EL (cell line): ENCODE measurements at regions not wholly inside any gene's neighbourhood (a gene's known extent, or its start where the extent isn't known, plus 50 kb on each side); places are given as distances from the start of the nearest gene placed in this dataset.
A peak's percentile ranks its signal among the peaks of the same experiment; 100 is the strongest.
"Not testable (repeated sequence)": the region's sequence is repeated elsewhere in the genome, so short reads cannot be mapped to it uniquely, and the experiment has no call there.

Source experiments
- DNase-seq: peaks from one replicate; pipeline ENCODE4 v3.0.0-alpha.2; 2016

DNA sequence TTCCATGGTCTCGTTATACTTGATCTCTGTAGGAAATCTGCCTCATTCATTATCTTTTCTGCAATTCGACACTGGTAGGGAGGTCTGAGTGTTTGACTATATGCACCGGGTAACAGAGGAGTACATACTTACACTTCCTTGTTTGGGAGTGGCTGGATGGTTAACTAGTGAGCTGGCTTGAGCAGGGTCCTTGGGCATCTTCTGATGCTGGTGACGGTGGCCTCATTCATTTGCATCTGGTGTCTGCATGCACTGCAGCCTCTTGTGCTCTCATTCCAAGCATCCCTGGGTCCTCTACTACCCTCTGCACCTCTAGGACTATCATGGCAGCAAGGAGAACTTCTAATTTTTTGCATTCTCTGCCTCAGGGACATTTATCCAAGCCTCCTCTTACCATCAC lies 100.0 kb upstream of the TCF4 start:
- no peak for DNase-seq

DNA sequence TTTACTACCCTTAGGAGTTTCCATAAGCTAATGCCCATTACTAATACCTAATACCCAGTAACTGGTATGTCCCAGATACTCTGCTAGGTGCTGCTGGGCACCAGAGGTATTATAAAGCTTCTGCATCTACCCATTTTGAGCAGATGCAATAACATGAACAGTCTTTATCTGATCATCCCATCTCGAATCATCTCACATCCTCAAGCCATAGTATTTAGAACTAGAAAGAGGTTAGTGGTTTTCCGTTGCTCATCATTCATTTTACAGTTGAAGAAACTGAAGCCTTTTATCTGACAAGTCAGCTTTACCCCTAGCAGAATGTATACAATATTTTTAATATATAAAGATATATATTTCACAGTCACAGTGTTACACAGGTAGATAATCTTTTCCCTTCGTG lies 99.1 kb upstream of the TCF4 start:
- DNase-seq, result no peak

DNA sequence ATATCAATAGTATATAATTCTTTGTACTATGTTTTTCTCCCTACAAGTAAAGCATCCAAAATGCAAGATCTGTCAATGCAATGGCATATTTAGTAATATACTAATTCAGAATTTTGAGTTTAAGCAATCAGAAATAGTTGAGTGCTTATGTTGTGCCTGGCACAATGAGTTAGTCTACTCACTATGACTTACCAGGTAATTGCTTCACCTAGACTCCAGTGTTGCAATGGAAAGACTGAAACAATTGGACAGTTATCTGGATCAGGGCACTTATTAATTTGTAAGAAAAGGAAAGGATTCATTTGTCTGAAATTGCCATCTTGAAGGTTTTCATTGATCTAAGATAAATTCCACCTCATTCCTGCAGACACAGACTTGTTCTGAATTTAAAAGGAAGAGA lies 97.6 kb upstream of the TCF4 start:
- no peak for DNase-seq

DNA sequence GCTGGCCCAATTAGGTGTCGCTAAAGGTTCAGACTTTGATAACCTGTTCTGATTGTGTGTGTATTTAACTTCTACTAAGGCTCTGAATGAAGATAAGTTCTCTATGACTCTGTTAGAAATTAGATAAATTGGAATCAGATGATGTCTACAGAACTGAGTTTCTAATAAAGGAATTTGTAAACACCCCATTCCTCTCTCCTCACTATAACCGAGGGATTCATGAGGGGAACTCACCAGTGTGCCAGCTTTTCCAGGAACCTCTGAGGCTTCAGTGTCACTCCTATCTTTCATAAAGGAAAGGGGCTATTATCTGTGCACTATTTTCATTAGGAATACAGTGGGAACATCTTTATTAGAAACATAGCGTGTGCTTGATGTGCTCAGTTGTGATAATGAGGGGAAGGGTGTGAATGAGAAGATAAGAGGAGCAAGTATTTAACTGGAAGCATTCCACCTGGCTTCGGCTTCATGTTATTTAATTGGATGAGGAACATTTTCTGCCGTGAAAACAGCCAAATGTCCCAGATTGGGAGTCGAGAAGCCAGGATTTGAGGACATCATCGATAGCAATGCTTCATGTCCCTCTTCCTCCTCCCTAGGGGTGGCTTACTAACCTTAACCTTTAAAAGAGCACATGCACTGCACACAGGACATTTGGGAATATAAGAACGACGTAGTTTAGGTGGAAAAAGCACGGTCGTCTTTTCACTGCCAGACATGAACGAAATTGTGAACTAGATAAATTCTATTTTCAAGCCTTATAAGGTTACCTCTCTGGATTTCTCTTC lies 84.8 kb upstream of the TCF4 start:
- no peak for DNase-seq

DNA sequence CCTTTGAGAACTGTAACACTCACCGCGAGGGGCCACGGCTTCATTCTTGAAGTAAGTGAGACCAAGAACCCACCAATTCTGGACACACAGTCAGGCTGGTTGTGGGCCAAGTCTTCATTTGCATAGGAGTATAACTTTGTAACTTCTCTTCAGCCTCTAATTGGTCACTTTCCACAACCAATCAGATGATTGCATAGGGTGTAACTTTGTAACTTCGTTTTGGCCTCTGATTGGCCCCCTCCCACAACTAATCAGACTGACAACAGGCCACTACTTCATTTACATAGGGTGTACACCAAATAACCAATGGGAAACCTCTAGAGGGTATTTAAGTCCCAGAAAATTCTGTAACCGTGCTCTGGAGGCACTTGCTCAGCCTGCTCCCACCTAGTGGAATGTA lies 77.5 kb upstream of the TCF4 start:
- no peak for DNase-seq

DNA sequence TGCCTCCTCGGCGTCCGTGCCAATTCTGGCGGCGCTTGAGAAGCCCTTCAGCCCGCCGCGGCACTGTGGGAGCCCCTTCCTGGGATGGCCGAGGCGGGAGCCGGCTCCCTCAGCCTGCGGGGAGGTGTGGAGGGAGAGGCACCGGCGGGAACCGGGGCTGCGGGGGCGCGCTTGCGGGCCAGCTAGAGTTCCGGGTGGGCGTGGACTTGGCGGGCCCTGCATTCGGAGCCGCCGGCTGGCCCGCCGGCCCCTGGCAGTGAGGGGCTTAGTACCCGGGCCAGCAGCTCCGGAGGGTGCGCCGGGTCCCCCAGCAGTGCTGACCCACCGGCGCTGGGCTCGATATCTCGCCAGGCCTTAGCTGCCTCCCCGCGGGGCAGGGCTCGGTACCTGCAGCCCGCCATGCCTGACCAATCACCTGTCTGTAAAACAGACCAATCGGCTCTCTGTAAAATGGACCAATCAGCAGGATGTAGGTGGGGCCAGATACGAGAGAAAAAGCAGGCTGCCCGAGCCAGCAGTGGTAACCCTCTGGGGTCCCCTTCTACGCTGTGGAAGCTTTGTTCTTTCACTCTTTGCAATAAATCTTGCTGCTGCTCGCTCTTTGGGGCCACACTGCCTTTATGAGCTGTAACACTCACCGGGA lies 76.9 kb upstream of the TCF4 start:
- DNase-seq, result not testable (repeated sequence)

DNA sequence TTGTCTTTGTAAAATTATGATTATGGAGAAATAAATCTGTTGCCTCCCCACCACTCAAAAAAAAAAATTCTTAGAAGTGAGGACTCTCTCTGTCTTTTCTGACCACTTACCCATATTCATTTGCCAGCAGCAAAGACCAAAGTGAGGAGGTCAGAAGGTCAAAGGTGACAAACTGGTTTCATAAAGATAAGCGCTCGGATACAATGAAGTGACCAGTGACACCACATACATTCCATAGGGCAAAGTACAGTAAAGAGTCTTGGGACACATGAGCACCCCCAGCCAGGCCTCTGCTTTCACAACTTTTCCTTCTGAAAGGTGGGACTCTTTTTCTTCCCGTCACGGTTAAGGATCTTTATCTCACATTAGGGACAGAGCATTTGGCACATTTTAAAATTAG lies 75.9 kb upstream of the TCF4 start:
- no peak for DNase-seq

DNA sequence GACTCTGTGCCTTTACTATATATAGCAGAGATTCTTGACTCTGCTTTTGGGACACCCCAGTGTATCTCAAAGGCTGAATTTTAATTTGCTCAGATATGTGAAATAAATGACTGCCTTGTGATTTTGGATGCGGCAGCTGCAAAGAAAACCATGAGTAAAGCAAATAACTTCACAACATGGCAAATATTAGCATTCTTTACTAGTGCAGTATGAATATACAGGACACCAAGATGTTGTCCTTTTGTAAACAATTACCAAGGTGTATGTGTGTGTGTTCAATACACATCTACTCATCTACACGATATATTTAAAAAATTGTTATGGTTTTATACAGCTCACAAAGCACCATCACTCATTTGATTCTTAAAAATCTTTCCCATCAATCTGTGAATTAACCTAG lies 70.6 kb upstream of the TCF4 start:
- DNase-seq, result no peak

DNA sequence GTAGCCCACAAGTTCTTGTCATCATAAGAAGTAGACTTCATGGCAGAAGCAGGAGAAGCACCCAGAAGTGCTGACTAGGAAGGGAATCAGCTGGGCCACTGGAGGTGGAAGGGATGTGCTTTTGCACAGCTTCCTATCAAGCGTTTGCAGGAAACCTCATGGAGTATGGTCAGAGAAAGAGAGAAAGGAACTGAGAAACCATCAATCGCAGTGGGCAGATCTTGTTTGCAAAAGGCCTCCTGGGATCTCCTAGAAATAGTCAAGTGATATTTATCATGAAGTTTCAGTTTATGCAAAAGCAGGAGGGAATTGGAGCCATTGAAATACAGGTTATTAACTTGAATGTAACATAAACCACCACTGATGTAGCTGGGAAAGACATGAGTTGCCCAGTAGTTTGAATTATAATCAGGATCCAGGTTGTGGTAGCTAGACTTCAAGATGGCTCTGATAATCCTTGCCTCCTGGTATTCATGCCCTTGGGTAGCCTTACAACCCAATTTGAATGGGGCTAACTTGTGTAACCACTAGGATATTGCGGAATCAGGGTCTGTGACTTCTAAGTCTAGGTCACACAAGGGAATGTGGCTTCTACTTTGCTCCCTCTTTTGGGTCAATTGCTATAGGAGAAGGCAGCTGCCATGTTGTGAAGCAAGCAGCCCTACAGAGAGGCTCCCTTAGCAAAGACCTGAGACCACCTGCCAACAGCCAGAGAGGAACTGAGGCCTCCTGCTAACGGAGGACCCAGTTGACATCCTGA lies 69.8 kb upstream of the TCF4 start:
- DNase-seq, result no peak

DNA sequence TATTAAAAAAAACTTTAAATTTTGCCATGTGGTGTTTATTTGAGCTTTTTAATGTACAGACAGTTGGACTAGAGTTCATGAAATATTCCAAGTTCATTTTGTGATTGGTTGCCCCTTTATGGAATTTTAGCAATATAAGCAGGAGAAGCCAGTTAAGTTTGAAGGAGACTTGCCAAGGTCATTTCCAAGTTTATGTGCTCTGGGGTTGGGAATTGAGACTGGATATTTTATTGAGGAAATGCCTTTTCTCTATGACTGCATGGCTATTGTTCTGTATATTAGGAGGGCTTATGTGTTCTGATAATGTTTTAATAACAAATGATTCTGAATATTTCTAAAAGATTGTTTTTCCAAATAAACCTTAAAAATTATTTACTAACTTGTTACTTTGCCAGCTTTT lies 67.0 kb upstream of the TCF4 start:
- DNase-seq, result no peak

DNA sequence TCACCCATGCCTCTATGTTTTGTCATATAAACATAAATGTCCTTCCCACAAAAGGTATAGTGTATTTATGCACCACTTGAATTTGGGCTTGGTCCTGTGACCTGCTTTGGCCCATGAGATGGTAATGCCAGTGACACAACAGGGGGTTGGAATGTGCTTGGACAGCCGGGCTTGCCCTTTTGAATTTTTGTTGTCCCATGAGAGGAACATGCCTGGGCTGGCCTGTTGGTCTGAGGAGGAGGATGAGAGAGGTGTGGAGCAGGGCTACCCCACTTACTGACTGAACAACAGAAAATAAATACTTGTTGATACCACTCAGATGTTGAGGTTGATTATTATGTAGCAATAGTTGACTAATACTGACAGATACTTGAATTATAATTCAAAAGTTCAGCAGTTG lies 63.2 kb upstream of the TCF4 start:
- DNase-seq, result peak; percentile 6

DNA sequence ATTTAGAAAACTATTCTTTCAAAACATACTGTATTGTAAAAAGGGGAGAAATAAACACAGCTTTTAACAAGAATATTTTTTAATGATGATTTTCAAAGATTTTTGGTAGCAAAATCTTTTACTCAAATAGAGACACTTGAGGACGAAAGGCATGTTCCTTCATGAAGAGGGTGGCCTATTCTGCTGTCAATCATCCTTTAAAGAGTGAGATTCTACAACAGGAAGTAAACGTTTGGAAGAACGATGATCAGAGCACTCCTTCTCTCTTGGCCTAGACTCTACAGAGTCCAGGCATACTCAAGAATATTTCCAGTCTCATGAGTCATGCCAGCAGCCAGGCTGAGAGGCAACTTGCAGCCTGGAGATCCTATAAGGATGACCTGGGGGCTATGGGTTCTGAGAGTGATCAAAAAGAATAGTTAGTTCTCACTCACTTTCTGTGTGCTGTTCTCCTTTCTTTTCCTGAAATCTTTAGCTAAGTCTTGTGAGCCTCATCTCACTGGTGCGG lies 62.4 kb upstream of the TCF4 start:
- DNase-seq, result peak; percentile 35

DNA sequence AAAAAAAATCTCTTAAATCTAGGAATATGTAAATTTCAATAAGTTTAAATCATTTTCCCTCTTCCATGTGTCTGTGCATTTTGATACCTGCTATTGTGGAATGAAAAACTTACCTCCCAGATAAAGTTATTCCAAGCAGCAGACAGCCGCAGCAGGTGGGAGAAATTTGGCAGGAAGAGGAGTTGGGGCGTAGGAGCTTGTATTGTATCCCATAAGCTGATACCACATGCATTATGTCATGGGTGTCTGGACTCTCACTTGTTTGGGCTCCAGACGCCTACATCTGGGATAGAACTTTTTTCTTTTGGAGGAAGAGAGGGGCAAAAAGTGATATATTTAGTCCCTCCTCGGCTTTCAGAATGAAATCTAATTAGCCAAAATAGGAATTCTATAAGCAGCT lies 59.3 kb upstream of the TCF4 start:
- no peak for DNase-seq

DNA sequence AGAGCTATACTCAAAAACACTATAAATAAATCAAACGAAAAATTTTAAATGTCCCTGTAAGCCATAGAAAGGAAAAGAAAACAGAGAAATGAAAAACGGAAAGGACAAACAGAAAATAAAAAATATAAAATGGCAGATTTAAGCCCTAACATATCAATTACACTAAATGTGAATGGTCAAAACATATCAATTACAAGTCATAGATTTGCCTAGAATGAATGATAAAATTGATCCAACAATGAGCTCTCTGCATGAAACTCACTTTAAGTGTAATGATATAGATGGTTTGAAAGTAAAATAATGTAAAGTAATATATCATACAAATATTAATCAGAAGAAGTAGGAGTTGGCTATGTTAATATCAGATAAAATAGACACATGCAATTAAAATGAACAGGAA lies 54.2 kb upstream of the TCF4 start:
- no peak for DNase-seq

DNA sequence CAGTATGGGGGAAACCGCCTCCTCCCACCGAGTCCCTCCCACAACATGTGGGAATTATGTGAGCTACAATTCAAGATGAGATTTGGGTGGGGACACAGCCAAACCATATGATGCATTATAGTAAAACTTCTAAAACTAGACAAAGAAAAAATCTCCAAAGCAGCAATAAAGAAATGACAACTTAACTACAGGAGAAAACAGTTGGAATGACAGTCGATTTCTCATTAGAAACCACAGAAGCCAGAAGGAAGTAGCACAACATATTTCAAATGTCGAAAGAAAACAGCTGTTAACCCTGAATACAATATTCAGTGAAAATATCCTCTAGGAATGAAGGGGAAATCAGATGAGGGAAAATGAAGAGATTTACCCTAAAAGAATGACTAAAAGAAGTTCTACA lies 53.5 kb upstream of the TCF4 start:
- no peak for DNase-seq
